HuH-7 (cell line): ENCODE measurements at regions not wholly inside any gene's neighbourhood (a gene's known extent, or its start where the extent isn't known, plus 50 kb on each side); places are given as distances from the start of the nearest gene placed in this dataset.
"Not testable (repeated sequence)": the region's sequence is repeated elsewhere in the genome, so short reads cannot be mapped to it uniquely, and the experiment has no call there.

ENCODE experiments used
- DNase-seq: peaks from one replicate; pipeline ENCODE4 v3.0.0; 2011; ENCODE audit warnings: low spot score

- peak; percentile 15 for DNase-seq
Observed at GRCh38 chr7:84880326-84880997, 306.4 kb downstream of the SEMA3D start.

GRCh38 chr7:84879570-84880325 lies 307.1 kb downstream of the SEMA3D start:
- DNase-seq = no peak

- no peak for DNase-seq
Observed at GRCh38 chr7:84877943-84878570, 308.8 kb downstream of the SEMA3D start.

- no peak for DNase-seq
Observed at GRCh38 chr7:84876061-84876821, 310.6 kb downstream of the SEMA3D start.

- no peak for DNase-seq
Observed at GRCh38 chr7:84865560-84865959, 321.3 kb downstream of the SEMA3D start.

- DNase-seq = no peak
Observed at GRCh38 chr7:84857336-84857735, 329.5 kb downstream of the SEMA3D start.

GRCh38 chr7:84855758-84856157 lies 331.1 kb downstream of the SEMA3D start:
- DNase-seq = no peak

GRCh38 chr7:84848974-84849372 lies 337.9 kb downstream of the SEMA3D start:
- DNase-seq = not testable (repeated sequence)

- no peak for DNase-seq
Observed at GRCh38 chr7:84848219-84848973, 338.5 kb downstream of the SEMA3D start.

- DNase-seq = no peak
Observed at GRCh38 chr7:84847790-84848189, 339.1 kb downstream of the SEMA3D start.

- DNase-seq = no peak
Observed at GRCh38 chr7:84847038-84847437, 339.8 kb downstream of the SEMA3D start.

GRCh38 chr7:84845971-84846370 lies 340.9 kb downstream of the SEMA3D start:
- DNase-seq = no peak

GRCh38 chr7:84844771-84845170 lies 342.1 kb downstream of the SEMA3D start:
- DNase-seq = no peak

GRCh38 chr7:84841809-84842208 lies 345.0 kb downstream of the SEMA3D start:
- DNase-seq = no peak

GRCh38 chr7:84838857-84839256 lies 348.0 kb downstream of the SEMA3D start:
- no peak for DNase-seq

- DNase-seq = no peak
Observed at GRCh38 chr7:84837405-84837804, 349.5 kb downstream of the SEMA3D start.

GRCh38 chr7:84829719-84830118 lies 357.1 kb downstream of the SEMA3D start:
- no peak for DNase-seq

GRCh38 chr7:84824057-84824651 lies 362.7 kb downstream of the SEMA3D start:
- no peak for DNase-seq

- DNase-seq = no peak
Observed at GRCh38 chr7:84823530-84823929, 363.3 kb downstream of the SEMA3D start.

- DNase-seq = no peak
Observed at GRCh38 chr7:84822941-84823510, 363.8 kb downstream of the SEMA3D start.
